ENCODE measurements at regions not wholly inside any gene's neighbourhood (a gene's known extent, or its start where the extent isn't known, plus 50 kb on each side); places are given as distances from the start of the nearest gene placed in this dataset.

GRCh38 chr11:10622957-10623791, 54.7 kb upstream of the LYVE1 start:
- DNase-seq (ENCODE audit: low spot score), result no peak
- in situ Hi-C loops (cut with HindIII; ENCODE audit: low sequenced_read_pairs), result no loop called here

DNA sequence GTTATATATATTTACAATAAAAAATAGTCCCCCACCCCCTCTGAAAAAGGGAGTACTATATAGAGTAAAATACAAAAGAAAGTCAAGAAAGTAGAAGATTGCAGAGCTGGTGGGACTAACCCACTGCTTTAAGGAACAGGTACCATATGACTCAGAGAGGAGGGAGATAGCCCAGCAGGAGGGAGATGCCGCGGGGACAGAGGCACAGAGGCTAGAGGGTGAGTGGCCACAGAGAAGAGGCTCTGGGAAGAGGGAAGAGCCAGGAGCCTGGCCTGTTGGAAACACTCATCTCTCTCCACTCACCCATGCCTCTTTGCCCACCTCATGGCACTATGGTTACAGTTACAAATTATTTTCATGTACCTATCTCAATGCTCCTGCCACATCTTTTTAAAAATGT, 53.6 kb upstream of the LYVE1 start:
- in situ Hi-C loops (cut with HindIII; ENCODE audit: low sequenced_read_pairs), result no loop called here
- no peak for DNase-seq (ENCODE audit: low spot score)

- DNase-seq (ENCODE audit: low spot score), result no peak
- in situ Hi-C loops (cut with HindIII; ENCODE audit: low sequenced_read_pairs), result no loop called here
These were observed 50.7 kb upstream of the LYVE1 start for GRCh38 chr11:10619131-10619680.

GRCh38 chr11:10618490-10618889, 50.0 kb upstream of the LYVE1 start:
- DNase-seq (ENCODE audit: low spot score), result no peak
- in situ Hi-C loops (cut with HindIII; ENCODE audit: low sequenced_read_pairs), result no loop called here

Data from G401 (cell line).